WI38 (cell line): ENCODE measurements at regions not wholly inside any gene's neighbourhood (a gene's known extent, or its start where the extent isn't known, plus 50 kb on each side); places are given as distances from the start of the nearest gene placed in this dataset.
"Not testable (repeated sequence)": the region's sequence is repeated elsewhere in the genome, so short reads cannot be mapped to it uniquely, and the experiment has no call there.

Experiments
- H3K4me3 ChIP-seq: 2 replicates; pipeline ENCODE4 v1.5.1; 2011; ENCODE audit warnings: low read depth, mild to moderate bottlenecking, control low read depth, low read length

GRCh38 chr15:101980206-101980910 is 168.4 kb downstream of the OR4F15 start:
- not testable (repeated sequence) for H3K4me3 ChIP-seq
